NB4 (cell line): ENCODE measurements at regions not wholly inside any gene's neighbourhood (a gene's known extent, or its start where the extent isn't known, plus 50 kb on each side); places are given as distances from the start of the nearest gene placed in this dataset.

ENCODE experiments used
- CTCF ChIP-seq: IDR thresholded peaks from one replicate; pipeline ENCODE4 v1.5.1; 2012; ENCODE audit warnings: low read depth, low read length
- MAX ChIP-seq: IDR thresholded peaks from 2 replicates; pipeline ENCODE4 v1.6.1; 2011; ENCODE audit warnings: low read depth, low read length

DNA sequence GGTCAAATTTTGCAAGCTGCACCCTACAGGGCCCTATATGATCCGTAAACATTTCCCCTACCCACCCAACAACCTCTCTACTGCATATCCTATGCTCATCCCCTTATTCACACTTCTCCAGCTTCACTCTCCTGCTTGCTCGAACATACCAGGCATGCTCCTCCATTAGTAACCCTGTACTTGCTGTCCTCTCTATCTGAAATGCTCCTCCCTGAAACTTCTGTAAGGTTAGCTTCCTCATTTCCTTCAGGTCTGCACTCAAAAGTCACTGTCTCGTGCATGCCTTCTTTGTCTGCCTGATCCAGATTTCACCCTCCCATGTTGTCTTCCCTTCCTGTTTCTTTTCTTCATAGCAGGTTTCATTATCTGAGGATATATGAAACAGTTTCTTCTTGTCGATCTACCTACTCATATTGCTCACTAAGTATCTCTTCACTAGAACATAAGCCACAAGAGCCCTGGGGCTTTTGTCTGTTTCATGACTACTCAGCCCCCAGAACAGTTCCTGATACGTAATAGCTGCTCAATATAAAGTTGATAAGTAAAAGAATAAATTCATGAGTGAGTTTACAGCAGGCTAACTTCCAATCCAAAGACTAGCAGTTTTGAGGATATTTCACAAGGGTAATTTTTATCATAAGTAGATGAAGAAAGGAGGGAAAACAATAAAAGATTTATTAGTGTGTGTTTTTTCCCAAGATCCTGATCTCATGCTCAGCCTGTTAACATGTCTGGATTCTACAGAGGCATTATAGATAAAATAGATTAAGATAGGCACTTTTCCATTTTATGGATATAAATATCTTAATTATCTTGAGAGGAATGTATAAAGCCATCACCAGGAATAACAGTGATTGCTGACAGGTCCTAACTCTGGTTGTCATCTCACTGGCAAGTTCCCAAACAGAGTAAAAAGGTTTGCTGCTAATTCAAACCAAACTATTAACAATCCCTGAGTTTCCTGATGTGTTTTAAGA, 392.5 kb upstream of the ESRRG start:
- TF ChIP-seq CTCF: no peak
- TF ChIP-seq MAX: no peak
